ENCODE measurements at regions not wholly inside any gene's neighbourhood (a gene's known extent, or its start where the extent isn't known, plus 50 kb on each side); places are given as distances from the start of the nearest gene placed in this dataset.
"Not testable (repeated sequence)": the region's sequence is repeated elsewhere in the genome, so short reads cannot be mapped to it uniquely, and the experiment has no call there.

DNA sequence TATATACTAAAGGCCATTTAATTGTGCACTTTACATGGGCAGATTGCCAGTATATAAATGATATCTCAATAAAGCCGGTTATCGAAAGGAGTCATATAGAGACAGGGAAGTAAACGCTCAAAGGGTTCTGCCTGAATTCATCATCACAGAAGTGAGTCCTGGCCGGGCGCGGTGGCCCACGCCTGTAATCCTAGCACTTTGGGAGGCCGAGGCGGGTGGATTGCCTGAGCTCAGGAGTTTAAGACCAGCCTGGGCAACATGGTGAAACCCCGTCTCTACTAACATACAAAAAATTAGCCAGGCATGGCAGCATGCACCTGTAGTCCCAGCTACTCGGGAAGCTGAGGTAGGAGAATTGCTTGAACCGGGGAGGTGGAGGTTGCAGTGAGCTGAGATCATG, 177.9 kb downstream of the TJP1 start:
- H3K23me2 ChIP-seq (ENCODE audit: low read depth, low read length); H3K9me3 ChIP-seq (ENCODE audit: insufficient read depth in 2 of 2, low read depth in 1 of 2, low read length in 1 of 2); H2BK15ac ChIP-seq (ENCODE audit: low read length); H3K79me2 ChIP-seq (ENCODE audit: control insufficient read depth in 1 of 2, insufficient read depth in 2 of 2, low read length in 2 of 2); H4K5ac ChIP-seq (ENCODE audit: insufficient read length, low read depth, low read length); H4K91ac ChIP-seq (replicated peaks; ENCODE audit: insufficient read length, low read length); H3K9ac ChIP-seq (replicated peaks in 1 of 4; ENCODE audit: extremely low read depth in 1 of 4, low read depth in 3 of 4, low read length in 3 of 4); H2AK5ac ChIP-seq (ENCODE audit: low read depth, low read length); FAIRE-seq; H3K27me3 ChIP-seq (replicated peaks in 1 of 4; ENCODE audit: control insufficient read depth in 3 of 4, extremely low read depth in 1 of 4, insufficient read depth in 3 of 4, low read length in 3 of 4); H3K23ac ChIP-seq (ENCODE audit: insufficient read length); H3K56ac ChIP-seq (replicated peaks; ENCODE audit: insufficient read length, low read depth, low read length); H4K20me1 ChIP-seq (replicated peaks in 1 of 2; ENCODE audit: control insufficient read depth in 1 of 2, insufficient read depth in 2 of 2, low read length in 2 of 2); H2BK20ac ChIP-seq (ENCODE audit: low read length); H3K4ac ChIP-seq (replicated peaks; ENCODE audit: insufficient read length, low read depth, low read length); H3K4me3 ChIP-seq (ENCODE audit: extremely low read depth in 1 of 4, insufficient read depth in 2 of 4, low read depth in 3 of 4, low read length in 4 of 4); H3K4me2 ChIP-seq (ENCODE audit: insufficient read depth in 1 of 2, low read depth in 2 of 2, low read length in 2 of 2); H3K18ac ChIP-seq (ENCODE audit: extremely low read depth, low read length); H3K27ac ChIP-seq (ENCODE audit: low read depth, low read length); H3K4me1 ChIP-seq (replicated peaks in 1 of 4; ENCODE audit: control insufficient read depth in 3 of 4, insufficient read depth in 4 of 4, low read length in 3 of 4); H3K14ac ChIP-seq (ENCODE audit: insufficient read length); H2BK5ac ChIP-seq (ENCODE audit: low read depth, low read length); H4K8ac ChIP-seq (ENCODE audit: extremely low read depth, insufficient read depth, low read length); H2BK120ac ChIP-seq (replicated peaks; ENCODE audit: low read depth, low read length); DNase-seq (ENCODE audit: low read depth in 1 of 2, low spot score in 2 of 2); H2AFZ ChIP-seq (ENCODE audit: low read length); H2BK12ac ChIP-seq (ENCODE audit: low read depth, low read length); H3K36me3 ChIP-seq (ENCODE audit: control insufficient read depth in 2 of 4, insufficient read depth in 4 of 4, low read length in 3 of 4); POLR2A ChIA-PET (ENCODE audit: partially characterized antibody); H3K79me1 ChIP-seq (ENCODE audit: low read depth, low read length): not testable (repeated sequence)
- CTCF ChIA-PET (ENCODE audit: partially characterized antibody), result interaction anchor here (0.6 kb wide), 1 partner anchor 527 kb away, joined by 3 read pairs; no protein-coding TSS in a partner anchor
- 96% methylated on average over 11 of the region's 12 CpGs; no CpG with 5 or more reads in 1 of the 2 experiments for WGBS, 2 experiments (ENCODE audit: extremely low coverage in 1 of 2, insufficient coverage in 1 of 2, insufficient read length in 1 of 2, insufficient replicate concordance in 2 of 2, low coverage in 1 of 2, low lambda C conversion rate in 2 of 2, missing lambda C conversion rate in 1 of 2)

Measured in H1 (cell line).